HG02763 (cell line): ENCODE measurements at regions not wholly inside any gene's neighbourhood (a gene's known extent, or its start where the extent isn't known, plus 50 kb on each side); places are given as distances from the start of the nearest gene placed in this dataset.

ENCODE experiments used
- ATAC-seq: cut with Tn5 transposase; IDR thresholded peaks from one replicate; pipeline ENCODE4 v1.9.1; 2021; ENCODE audit warnings: mild to moderate bottlenecking, moderate library complexity; ENCODE audit not compliant: unreplicated experiment

DNA sequence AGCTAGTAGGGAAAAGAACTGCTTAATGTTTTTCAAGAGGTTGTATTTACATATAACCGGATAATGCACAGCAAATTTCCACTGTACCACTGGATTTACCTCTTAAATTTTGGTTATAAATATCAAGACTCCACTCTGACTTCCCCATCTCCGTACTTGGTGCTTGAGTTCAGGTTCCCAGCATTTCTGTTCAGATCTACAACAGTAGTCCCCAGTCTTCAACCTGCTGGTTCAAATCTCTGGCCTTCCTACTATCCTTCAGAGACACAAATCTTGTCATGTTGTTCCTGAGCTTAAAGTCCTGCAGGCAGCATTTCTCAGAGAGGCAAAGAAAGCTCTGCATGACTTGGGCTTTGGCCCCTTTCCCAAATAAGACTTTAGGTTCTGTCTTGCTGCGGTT lies 392.6 kb upstream of the ATP5MC3 start:
- ATAC-seq = no peak

DNA sequence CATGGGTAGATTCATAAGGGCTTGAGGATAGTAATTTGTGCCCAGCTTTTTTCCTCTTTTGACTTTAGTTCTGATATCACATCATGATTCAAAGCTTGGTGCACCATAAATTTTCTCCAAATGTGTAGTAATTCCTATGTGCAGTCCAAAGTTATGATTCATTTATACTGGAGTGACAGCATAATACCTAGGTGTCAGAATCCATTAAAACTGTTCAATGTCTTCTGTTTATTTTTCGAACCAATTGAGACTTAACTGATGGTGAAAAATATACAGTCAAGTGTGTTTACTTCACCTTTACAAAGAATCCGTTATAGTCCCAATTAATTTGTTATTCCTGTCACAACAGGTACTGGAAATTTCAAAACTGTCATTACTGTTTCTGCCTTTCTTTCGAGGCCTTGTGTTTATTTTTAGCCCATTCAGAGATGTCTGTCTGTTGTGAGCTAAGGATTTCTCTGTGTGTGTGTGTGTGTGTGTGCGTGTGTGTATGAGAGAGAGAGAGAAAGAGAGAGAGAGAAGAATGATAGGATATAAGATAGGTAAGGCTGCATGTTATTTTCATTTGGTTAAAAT lies 389.7 kb upstream of the ATP5MC3 start:
- ATAC-seq = no peak

DNA sequence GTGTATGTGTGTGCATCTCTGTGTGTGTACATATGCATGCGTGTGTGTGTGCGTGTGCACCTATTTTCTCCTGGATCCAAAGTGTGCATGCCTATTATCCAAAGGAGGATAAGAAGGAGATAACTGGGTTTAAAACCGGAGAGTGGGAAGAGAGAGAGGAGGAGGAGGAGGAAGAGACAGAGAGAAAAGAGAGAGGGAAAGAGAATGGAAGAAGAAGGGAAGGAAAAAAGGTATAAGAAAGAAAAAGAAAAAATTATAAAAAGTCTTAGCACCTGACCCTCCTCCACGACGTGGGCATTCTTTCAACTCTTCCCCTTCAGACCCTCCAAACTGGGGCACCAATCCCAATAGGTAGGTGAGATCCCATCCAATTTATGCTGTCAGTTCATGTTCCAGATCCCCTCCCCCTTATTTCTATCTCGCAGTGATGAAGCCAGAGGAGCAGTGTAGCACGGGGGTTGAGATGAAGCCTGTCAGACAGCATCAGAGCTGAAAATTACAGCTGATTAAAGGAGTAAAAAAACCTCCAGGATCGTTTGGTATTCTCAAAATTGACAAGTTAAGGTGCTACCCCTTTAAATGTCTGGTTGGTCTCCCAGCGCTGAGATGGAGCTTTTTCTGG lies 386.7 kb upstream of the ATP5MC3 start:
- ATAC-seq = no peak

DNA sequence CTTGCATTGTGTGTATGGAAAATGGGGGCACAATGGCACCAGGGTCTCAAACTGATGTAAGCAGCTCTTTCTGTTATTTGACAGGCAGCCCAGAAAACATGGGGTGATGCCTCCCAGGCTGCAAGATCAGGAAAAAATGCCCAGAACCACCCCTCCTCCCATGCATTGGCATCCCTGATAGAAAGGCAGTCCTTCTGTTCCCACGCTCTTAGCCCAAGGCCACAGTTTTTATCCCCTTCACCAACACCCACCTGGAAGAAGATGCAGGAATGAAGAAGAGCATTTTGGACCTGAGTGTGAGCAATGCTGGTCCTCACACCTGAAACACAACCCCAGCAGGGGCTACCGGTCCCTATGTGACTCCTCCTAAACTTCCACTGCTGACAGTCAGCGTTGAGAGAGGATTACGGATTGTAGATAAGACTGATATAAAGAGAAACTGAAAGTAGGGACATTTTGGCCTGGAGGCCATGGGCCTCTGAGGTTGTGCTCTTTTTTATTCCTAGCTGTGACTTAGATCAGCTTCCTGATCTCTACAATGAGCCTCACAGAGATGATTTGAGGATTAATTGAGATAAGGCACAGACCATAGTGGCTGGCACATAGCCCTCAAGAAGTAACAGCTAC lies 386.0 kb upstream of the ATP5MC3 start:
- ATAC-seq = no peak

DNA sequence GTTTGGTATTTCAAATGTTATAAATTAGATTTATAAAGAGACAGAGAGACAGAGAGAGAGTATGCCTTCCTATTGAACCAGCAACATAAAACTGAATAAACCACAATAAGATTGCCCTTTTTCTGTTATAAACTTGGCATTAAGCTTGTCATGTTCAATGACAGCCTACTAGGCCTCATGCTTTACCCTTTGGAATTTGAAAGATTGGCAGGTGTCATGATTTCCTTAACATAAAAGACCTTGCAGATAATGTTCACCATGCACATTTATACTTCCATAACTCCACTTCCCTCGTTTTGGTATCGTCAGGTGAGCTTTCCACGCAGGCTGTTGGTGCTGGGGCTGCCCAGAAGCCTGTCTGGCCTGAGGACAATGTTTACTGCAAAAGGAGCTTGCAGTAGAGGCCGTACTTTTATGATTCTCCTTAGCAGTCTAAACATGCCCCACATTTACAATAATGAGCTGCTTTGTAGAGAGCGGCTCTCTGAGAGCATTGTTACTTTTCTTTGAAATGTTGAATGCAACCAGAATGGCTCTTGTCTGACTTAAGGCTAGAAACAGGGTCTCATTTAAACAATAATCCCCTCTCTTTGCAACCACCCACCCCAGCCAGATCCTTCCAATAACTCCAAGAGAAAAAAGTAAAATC lies 379.1 kb upstream of the ATP5MC3 start:
- ATAC-seq = no peak

DNA sequence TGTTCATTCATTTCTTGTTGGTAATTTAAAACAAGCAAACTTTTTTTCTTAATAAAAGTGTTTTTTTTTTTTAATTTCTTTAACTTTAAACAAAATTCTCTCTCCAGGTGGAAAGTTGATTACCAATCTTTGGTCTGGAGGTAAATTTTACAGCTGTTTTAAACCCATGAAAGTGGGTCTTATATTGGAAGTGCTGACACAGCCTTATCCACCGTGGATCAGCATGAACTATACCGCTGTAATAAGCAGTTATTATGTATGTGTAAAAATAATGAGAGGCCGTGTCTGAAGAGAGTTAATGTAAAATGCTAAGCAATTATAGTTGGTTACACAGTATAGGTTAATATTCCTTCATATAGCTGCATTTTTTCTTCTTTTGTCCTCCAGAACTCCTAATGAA lies 378.1 kb upstream of the ATP5MC3 start:
- ATAC-seq = no peak

DNA sequence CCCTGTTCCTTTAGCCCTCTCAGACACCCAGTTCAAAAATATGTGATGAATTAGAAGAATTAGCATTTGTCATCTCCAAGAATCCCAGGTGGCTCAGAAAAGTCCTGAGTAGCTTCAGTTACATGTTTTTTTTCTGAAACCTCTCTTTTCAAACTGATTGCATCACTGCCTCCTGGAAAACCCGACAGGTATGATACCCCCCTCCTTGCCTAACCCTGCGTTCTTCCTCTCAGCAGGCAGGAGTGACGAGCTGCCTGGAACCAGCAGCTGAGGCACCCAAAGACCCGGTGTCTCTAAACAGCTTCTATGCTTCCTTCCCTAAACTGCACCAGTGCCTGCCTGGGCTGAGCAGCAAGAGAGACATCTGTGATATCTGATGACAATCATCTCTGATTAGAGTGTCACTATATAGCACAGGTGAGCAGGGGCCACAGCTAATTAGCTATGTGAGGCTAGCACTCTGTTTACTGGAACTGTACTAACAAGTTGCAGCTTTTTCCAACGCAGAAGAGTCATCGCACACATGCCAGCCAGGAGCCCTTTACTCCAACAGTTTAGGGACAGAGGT lies 376.4 kb upstream of the ATP5MC3 start:
- no peak for ATAC-seq

DNA sequence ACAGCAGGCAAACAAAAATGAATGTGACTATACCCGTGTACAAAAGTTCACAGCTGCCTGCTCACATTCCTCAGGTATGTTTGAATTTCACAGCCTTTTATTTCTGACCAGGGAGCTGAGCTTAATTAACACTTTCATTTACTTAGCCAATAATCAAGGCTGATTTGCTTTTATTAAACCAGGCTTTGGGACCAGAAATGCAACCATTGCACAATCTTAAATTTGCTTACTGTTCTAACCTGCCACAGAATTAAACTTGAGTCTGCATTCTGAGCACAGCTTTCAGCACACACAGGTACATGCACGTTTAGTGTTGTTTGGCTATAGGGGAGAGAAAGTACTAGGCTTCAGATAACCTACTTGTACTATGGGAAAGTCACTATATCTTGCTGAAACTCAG lies 372.4 kb upstream of the ATP5MC3 start:
- ATAC-seq = no peak

DNA sequence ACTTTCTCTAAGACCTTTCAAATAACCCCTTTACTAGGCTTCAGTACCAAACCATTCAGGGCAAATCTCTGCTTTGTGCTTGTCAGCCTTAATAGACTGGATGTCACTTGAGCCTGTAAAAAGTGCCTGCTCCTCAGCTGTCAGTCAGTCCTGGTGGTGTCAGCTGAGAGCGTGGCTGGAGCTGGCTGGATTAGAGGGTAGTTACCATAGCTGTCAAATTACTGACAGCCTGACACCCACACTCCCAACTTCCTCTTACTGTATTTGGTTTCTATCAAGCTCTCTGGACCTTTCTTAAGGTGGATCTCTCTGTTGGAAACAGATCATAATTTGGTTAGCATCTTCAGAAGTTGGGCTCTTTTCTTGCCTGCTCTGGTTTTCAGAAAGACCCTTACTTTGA lies 371.4 kb upstream of the ATP5MC3 start:
- no peak for ATAC-seq

DNA sequence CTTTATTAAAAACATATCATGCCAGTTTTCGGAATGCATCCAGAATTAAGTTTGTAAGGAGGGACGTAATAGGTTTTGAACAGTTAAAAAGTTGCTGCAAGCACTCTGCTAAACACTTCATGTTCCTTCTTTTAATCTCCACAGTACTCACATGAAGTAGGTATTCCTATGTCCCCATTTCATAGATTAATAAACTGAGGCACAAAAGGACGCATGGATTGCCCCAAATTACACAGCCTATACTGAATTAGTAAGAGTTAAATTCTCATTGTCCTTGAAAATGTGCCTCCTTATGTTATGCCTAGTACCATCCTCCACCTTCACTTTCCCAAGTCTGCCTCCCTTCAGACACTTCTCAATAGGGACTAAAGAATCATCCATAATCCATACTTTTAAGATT lies 358.9 kb upstream of the ATP5MC3 start:
- ATAC-seq = no peak

DNA sequence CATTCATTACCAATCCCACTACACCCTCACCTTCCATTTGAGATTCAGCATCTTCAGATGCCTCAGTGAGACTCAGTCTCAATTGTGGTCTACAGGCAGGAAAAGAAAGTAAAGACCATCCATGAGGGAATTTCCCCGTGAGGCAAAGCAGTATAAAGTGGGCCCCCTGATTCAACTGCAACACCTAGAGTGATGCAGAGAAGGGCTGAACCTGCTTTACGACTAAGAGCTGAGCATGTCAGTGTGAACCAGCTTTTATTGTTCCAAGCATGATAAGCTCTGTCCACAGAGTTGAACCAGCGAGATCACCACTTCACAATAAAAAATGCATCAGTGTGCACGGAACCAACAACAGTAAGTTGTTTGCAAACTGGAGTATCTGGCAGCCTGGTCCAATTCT lies 357.6 kb upstream of the ATP5MC3 start:
- no peak for ATAC-seq

DNA sequence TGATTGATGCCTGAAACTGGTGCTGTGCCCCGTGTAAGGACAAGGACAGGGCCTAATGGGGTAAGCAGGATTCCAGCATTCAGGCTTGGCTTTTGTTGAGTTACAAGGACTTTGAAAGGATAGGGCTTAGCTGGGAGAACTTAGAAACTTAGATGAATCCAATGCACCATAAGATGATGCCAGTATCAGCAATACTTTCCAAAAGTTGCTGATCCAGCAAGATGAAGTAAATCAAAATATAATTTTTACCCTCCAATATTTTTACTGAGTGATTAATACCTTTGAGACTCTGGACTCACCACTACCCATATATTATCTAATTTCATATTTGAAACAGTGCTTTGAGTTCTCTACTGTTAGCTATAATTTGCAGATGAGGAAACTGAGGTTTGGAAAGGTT lies 354.5 kb upstream of the ATP5MC3 start:
- ATAC-seq = no peak

DNA sequence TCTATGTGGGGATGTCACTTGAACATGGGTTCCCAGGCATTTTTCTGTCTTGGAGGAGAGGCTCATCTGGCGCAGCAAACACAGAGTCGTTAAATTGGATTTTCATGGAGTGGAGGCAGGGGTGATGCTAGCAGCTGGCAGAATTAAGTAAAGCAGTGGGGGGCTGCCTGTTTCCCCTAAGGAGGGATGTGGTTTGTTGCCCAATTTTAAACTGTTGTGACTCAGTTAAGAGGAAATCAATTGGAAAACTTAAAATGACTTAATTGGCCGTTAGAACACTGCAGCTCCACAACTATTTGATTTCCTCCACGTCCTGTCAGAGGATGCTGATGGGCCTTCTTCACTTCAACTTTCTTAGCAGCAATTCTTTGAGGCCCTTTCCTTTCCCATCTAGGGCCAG lies 354.1 kb upstream of the ATP5MC3 start:
- no peak for ATAC-seq

DNA sequence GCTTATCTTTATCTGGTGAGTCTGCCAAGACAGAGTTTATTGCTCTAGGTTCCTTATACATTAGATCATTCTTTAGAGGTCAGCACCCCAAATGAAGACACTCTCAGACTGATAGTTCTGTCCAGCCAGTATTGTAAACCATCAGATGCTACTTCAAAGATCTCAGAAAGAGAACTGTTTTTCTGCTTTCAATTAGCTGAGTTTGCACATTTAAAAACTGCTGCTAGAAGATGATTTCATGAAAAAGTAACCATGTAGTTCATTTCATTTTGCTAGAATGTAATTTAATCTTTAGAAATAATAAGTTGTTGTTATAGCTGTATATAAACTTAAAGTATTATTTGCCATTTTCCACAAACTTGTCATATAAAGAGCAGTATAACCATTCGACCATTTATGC lies 344.5 kb upstream of the ATP5MC3 start:
- no peak for ATAC-seq

DNA sequence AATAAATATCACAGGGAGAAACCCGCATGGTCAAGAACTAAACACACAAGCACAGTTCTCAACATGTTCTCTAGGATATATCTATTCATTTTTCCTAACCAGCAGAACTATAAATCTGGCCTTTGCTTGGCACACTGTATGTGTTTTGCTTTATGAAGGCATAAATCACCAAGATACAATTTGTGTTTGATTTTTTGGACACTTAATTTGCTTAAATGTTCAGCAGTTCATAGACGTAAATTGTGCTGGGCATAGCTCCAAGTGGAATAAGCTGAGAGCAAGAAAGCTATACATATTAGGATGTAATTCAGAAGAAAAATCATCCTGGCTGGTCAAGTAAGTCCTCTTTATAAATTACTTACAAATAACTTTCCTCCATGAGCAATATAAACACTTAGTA lies 341.5 kb upstream of the ATP5MC3 start:
- ATAC-seq = no peak

DNA sequence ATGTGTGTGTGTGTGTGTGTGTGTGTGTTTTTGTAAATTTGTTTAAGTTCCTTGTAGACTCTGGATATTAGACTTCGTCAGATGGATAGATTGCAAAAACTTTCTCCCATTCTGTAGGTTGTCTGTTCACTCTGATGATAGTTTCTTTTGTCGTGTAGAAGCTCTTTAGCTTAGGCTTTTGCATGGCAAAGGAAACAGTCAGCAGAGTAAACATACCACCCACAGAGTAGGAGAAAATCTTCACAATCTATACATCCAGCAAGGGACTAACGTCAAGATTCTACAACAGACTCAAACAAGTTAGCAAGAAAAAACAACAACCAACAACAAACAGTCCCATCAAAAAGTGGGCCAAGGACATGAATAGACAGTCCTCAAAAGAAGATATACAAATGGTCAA lies 336.7 kb upstream of the ATP5MC3 start:
- no peak for ATAC-seq

DNA sequence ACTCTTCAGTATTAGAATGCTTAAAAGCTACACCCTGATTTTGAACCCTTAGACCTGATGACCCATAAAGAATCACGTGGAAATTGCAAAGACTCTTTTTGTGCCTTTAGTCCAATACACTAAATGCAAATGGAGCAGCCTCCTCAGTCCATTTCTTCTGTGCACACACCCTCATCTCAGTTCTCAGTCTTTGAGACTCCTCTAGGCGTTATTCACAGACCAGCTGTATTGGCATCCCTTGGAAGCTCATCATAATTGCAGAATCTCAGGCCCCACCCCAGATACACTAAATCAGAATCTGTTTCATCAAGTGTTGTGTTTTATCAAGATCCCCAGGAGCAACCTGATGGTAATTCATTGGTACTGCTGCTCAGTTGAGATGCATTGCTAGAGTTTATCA lies 335.0 kb upstream of the ATP5MC3 start:
- ATAC-seq = no peak

DNA sequence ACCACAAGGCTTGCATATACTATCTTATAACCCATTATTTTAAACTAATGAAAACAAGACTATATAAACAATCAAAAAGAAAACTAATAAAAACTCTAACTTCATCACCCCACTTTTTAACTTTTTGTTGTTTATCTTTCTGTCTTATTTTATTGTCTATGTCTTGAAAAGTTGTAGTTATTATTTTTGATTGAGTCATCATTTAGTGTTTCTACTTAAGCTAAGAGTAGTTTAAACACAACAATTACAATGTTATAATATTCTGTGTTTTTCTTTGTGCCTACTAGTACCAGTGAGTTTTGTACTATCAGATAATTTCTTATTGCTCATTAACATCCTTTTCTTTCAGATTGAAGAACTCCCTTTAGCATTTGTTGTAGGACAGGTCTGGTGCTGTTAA lies 318.7 kb upstream of the ATP5MC3 start:
- no peak for ATAC-seq

DNA sequence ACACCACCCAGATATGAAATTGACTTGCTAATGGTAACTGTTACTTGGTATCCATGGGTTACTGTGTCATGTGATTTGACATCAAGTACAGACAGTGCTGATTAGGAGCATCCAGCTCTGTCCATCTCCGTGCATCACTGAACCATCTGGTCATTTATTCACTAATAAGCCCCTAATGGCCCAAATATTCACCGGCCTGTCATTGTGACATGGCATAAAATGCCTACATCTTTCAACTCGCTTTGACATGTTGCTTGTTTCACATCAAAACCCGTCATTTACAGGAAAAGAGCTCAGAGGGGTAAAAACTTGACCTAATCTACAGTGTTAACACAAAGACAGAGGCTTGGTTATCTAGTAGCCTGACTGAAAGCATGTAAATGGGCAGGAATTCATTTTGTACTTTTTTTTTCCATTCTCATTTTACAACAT lies 308.9 kb upstream of the ATP5MC3 start:
- ATAC-seq = no peak

DNA sequence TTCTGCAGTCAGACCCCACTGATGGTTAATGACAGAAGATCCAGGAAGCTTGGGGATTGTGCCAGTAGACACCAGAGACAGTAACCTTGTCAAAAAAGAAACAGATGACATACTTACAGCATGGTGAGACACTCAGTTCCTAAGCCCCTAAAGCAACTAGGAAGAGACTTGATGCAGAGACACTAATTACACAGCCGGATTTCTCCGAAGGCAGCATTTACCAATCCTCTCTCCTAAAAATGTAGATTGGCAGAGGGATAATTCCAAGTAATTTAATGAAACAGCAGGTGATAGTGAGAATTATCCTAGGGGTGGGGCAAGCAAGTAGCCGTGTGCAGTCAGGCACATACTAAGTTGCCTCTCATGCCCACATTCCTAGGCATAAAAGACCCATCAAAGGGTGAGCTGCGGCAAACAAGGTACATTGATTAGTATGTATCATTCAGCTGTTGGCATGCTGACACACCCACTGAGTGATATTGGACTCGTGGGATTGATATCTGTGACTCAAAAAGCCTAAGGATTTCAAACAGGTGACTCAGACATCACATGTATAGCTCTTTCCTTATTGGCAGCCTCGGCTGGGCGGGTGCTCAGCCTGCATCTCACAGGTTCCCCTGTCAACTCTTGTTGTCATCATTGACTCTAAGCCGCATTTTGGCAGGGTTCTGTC lies 296.7 kb upstream of the ATP5MC3 start:
- ATAC-seq = no peak

DNA sequence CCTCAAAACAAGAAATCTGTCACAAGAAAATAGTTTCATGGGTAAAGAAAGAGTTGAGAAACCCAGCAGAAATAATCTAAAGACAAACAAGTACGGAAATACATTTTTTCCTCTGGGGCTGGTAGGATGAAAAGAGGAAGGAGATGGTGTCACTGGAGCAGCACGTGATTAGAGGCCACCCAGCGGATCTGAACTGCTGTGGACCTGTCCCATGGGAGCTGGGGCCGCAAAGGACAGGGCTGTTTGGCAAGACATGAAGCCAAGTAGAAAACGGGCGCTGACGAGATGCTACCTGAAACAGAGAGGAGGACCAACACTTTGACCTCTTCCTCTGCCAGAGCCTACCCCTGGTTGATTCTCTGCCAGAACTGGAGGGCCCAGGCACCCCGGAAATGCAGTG lies 295.4 kb upstream of the ATP5MC3 start:
- no peak for ATAC-seq
